HG03469 (cell line): ENCODE measurements at regions not wholly inside any gene's neighbourhood (a gene's known extent, or its start where the extent isn't known, plus 50 kb on each side); places are given as distances from the start of the nearest gene placed in this dataset.

ENCODE experiments used
- ATAC-seq: cut with Tn5 transposase; IDR thresholded peaks from one replicate; pipeline ENCODE4 v1.9.1; 2021; ENCODE audit warnings: mild to moderate bottlenecking, moderate library complexity, moderate number of reproducible peaks; ENCODE audit not compliant: unreplicated experiment

DNA sequence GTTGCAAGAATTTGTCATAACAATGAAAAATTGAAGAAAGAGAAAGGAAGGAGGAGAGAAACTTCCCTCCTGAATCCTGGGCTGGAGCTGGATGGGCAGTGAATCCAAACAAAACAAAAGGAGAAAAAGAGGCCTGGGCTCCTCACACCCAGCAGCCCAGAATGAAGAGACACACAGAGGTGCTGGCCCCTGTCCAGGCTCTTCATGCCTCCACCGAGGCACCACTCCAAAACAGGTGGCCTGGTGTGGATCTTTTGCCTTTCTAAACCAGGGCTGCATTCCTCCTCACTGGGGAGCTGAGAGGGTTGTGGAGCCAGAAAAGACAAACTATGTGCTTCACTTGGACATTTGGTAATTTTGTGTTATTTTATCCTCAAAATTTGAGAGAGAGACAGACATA lies 76.0 kb downstream of the FAM124B start:
- no peak for ATAC-seq

- no peak for ATAC-seq
These were observed 77.3 kb downstream of the FAM124B start for GRCh38 chr2:224324604-224325003.

DNA sequence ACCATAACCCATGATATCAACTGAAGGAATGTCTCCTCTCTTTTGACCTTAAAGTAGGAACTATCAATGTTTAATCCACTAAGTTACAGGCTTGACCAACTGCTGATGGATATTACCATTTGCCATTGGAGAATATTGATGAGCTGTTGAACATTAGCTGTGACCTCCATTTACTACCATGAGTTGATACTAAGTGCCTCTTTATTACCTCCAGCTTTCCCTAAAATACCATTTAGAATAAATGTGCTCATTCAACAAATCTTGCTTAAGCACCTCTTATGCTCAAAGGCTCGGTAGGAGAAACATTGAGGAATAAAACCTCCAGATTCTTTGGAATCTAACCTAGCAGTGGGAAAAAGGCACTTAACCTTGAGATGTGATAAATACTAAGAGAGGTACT lies 81.2 kb downstream of the FAM124B start:
- no peak for ATAC-seq

GRCh38 chr2:224319750-224320149 lies 82.2 kb downstream of the FAM124B start:
- no peak for ATAC-seq

GRCh38 chr2:224312741-224313140 lies 89.2 kb downstream of the FAM124B start:
- ATAC-seq = no peak

DNA sequence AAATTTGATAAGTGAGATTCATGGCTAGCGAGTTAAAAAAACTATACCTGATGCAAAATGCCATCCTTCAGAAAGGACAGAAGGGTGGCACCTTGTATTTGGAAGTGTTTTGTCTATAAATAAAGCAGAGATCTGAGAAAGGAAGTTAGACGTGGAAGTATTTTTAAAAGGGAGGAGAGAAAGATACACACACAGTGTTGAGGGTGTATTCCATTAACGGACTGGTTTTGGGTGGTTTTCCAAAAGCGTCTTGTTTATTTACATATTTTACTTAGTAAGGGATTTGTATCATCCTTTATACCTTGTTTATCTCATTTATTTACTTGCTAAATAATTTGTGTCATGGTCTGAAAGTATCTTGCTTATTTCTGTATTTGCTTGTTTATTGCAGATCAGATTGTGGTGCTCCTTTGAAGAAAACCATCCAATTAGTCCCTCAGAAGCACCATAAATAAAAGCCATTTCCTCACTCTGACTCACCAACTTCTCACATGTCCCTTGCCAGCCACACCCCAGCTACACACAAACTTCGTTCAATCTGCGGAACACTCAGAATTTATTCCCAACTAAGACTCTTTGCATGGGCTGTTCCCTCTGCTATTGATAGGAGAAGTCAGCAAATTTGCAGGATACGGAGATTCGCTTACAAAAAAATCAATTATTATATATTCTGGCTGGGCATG lies 90.8 kb downstream of the FAM124B start:
- no peak for ATAC-seq

DNA sequence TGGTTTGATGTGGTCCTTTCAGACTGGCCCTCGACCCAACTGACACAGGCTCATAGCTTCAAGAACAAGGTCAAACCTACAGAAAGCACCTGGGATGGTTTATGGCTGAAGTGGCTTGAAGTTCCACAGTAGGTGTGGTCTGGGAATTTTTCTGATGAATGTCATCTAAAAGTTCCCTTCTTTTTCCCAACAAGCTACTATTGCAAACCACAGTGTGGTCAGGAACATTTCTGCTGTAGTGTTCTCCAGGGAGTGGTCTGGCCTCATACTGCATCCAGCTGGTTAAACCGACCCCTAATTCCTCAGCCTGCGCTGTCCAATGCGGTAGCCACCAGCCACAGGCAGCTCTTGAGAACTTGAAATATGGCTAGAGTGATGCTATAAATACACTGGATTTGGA lies 92.7 kb downstream of the FAM124B start:
- no peak for ATAC-seq

DNA sequence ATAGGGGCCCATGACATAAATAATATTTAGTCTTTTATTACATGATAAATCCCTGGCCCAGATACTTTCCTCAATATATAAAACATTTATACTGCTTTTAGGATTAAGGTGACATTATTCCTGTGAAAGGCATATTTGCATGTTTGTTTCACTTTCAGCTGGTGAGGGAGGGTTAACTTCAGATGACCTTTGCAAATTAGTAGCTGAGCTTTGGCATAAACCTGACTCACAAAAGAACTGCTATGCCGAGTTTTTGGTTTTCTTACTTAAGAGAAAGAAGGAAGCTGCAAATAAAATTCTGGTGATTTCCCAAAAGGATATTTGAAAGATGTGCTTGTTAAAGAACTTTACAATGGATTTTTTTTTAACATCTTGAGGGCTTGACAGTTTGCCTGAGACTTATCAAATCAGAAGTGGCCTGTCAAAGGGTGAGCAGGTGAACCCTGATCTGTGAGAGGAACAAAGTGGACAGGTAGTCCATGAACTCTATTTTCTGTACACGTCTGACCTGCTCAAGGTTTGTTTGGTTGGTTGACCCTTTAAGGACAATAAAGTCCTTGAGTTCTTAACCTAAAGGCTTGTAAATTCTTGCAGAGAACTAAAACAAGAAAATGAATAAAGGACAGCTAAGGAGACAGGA lies 93.5 kb downstream of the FAM124B start:
- ATAC-seq = peak; percentile 91

- ATAC-seq = no peak
These were observed 99.0 kb downstream of the FAM124B start for GRCh38 chr2:224302952-224303351.

GRCh38 chr2:224293976-224294375 lies 107.9 kb downstream of the FAM124B start:
- no peak for ATAC-seq

DNA sequence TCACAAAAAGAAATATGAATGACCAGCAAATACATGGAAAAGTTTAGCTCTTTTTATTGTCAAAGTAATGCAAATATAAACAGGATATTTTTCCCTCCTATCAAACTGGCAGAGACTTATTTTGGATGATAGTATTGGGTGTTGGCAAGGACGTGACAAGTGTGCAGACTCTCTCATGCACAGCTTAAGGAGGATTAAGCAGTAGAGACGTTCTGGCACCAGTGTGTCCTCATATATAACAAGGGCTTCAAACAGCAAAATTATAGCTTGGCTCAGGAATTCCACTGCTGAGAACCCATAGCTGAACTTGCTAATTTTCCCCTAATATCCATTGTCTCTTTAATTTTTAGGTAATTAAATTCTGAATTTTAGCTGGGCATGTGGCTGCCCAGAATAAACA lies 114.4 kb downstream of the FAM124B start:
- no peak for ATAC-seq

- ATAC-seq = no peak
These were observed 115.0 kb downstream of the FAM124B start for GRCh38 chr2:224286923-224287322.

GRCh38 chr2:224284134-224284946 lies 117.6 kb downstream of the FAM124B start:
- ATAC-seq = no peak

- no peak for ATAC-seq
These were observed 118.4 kb downstream of the FAM124B start for GRCh38 chr2:224283466-224283965.

- no peak for ATAC-seq
These were observed 120.5 kb downstream of the FAM124B start for GRCh38 chr2:224281374-224281773.

DNA sequence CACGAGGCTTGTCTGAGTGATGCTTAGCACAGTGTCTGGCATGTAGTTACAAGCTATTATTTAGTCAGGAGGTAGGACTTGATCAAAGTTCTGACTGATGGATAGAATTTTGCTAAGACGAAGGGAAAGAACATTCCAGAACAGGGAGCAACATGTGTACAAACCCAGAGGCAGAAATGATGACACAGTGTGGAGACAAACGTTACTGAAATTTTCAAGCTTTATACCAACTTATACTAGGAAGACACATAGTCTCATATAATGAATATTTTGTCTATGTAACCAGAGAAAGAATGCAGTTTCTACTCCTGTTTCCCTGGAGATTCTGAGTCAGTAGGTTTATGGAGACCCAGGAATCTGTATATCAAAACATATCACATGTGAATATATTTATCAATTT lies 123.4 kb downstream of the FAM124B start:
- ATAC-seq = no peak

- no peak for ATAC-seq
These were observed 125.7 kb downstream of the FAM124B start for GRCh38 chr2:224276251-224276650.

DNA sequence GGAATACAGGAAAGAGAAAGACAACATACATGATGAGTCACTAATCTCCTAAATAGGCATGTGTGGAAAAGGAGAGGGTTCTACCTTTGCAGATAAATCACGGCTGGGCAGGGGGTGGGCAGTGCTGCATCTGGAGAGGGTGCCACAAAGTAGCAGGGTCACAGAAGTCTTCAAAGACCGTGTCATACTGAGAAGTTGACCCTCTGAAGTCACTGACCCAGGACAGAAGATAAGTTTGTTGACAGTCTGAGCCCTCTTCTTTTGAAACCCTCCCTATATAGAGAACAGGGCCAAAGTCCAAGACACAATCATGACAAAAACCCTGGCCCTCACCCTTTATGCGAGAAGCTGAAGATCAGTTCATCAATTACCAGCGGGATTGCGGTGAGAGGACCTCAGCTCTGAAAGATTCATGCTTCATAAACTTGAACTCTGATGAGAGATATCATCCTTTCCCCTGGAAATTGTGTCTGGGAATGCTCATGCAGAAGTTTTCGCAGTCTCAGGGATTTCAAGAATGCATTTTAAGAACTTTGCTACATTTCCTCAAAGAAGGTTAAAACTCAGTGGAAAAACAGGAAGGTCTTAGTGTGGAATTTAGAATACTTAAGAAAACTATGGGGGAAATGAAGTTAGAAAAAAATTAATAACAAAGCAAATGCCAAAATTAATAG lies 129.5 kb downstream of the FAM124B start:
- ATAC-seq = no peak

- no peak for ATAC-seq
These were observed 130.2 kb downstream of the FAM124B start for GRCh38 chr2:224271617-224272236.

DNA sequence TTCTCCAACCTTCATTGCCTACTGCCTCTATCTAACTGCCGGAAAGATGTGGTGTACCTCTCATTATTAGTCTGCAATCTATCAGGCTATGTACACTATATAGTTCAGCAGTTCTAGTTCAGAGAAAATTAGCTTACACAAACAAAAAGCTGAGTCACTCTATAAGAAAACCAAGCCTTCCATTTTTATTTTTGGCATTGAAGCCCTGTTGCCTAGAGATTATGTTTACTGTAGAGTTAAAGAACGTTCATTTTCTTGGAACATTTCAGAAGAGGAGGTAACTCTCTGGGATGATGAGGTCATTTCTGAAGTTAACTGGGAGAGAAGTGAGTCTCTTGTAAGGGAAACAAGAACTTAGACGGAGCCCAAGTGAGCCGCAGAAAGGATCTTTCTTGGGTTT lies 133.5 kb downstream of the FAM124B start:
- no peak for ATAC-seq

DNA sequence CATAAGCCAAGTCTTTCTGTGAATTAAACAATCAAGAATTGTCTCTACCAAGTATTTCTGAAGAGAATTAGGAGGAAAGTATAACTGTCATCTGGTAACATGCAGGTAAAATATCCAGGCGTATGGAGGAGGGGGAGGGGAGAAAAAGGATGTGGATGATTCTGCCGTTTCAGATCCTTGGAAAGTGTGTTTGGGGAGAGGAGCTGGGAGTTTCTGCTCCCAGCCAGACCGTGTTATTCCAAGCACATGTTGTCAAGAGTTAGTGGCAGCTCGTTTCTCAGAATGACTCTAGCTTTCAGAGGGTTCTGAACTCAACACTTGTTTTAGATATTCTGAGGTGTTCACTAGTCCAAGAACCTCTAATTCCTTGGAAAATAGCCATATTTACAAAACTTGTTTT lies 137.6 kb downstream of the FAM124B start:
- ATAC-seq = no peak
